ENCODE measurements at regions not wholly inside any gene's neighbourhood (a gene's known extent, or its start where the extent isn't known, plus 50 kb on each side); places are given as distances from the start of the nearest gene placed in this dataset.

DNA sequence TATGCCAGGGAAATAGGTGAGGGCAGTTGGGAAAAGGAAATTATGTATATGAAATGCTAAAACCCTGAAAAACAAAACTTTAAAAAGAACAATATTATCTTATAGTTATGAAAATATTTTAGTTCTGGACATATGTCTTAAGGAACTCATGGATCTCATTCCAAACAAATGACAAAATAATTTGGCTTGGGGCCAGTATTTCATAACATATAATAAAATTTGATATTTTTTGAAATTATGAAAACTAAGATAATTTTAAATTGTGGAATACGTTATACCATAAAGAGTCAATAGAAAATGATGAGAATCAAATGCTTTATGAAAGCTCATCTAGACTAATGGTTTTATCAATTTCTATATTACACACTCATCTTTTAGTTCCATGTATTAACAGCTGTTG lies 173.8 kb upstream of the DCN start:
- 91 to 94% (median 92%) methylated on average over 1 of the region's 1 CpG for WGBS, 4 donors
- no peaks in the 10 kb centered on the region for H3K4me1 ChIP-seq
- TF ChIP-seq, protein P1, sequence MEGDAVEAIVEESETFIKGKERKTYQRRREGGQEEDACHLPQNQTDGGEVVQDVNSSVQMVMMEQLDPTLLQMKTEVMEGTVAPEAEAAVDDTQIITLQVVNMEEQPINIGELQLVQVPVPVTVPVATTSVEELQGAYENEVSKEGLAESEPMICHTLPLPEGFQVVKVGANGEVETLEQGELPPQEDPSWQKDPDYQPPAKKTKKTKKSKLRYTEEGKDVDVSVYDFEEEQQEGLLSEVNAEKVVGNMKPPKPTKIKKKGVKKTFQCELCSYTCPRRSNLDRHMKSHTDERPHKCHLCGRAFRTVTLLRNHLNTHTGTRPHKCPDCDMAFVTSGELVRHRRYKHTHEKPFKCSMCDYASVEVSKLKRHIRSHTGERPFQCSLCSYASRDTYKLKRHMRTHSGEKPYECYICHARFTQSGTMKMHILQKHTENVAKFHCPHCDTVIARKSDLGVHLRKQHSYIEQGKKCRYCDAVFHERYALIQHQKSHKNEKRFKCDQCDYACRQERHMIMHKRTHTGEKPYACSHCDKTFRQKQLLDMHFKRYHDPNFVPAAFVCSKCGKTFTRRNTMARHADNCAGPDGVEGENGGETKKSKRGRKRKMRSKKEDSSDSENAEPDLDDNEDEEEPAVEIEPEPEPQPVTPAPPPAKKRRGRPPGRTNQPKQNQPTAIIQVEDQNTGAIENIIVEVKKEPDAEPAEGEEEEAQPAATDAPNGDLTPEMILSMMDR (IDR thresholded peaks at IDR 0.05), result no peak
- TF ChIP-seq POLR2A (IDR thresholded peaks at IDR 0.05), result no peak
- no peak overlapping the region for H3K27ac ChIP-seq
- no peaks in the 10 kb centered on the region for H3K9me3 ChIP-seq
- intact Hi-C loops (cut with DNase I), result loop anchor here in 6 of 10 donors (5.0 to 10.0 kb wide), 3 partner anchors 182 to 1296 kb away; no protein-coding TSS in a partner anchor
- H3K36me3 ChIP-seq, result no peaks in the 10 kb centered on the region
- DNase-seq (no peak), ATAC-seq (no peak)
- H3K27me3 ChIP-seq, result no peaks in the 10 kb centered on the region
- H3K4me3 ChIP-seq, result no peak overlapping the region

DNA sequence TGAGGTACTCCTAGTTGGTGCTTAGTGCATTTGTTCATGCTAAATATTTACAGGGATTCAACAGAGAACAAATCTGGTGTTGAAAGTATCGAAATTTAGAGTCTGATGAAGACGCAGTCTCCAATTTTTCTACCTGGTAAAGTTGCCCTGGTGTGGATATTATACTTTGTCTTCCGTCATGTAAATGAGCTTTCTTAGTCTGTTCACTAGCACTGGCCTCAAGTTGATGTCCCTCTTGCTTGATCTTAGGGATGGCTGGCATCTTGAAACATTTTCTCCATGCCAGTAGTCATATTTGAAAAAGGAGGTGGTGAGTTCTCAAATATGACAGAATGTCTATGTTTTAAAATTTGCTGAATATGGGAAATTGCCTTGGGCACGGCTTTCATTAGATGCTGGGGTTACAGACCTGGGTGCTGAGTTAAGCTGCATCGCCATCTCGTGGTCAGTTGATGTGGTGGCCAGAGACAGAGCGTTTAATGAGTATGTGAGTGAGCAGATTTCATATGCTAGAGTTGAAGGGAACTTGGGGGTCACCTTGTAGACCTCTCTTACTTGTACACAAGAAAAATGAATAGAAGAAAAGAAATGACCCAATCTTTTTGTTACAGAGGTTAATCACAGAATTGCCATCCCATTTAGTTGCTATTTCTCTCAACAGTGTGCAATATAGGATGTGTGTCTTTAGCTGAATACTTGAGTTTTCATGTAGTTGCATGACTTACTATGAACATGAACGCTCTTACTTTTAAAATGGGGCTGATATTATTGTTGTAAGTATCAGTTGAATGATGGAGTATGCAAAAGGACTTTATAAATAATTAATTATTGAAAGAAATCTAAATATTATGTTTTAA lies 172.8 kb upstream of the DCN start:
- ATAC-seq (peak; percentile 71 to 96 (median 90)), DNase-seq (peak; percentile 43 to 67 (median 61))
- TF ChIP-seq POLR2A (IDR thresholded peaks at IDR 0.05), result no peak
- TF ChIP-seq, protein P1 (IDR thresholded peaks at IDR 0.05), result peak; percentile 59 to 89 (median 78)
- Histone ChIP-seq H3K36me3 (no peaks in the 10 kb centered on the region), H3K9me3 (no peaks in the 10 kb centered on the region), H3K4me1 (no peaks in the 10 kb centered on the region), H3K27ac (no peak overlapping the region), H3K4me3 (no peak overlapping the region), H3K27me3 (no peaks in the 10 kb centered on the region)
- WGBS, 4 donors, result 30 to 35% (median 31%) methylated on average over 8 of the region's 8 CpGs
- intact Hi-C loops (cut with DNase I), result loop anchor here in 9 of 10 donors (1.0 to 10.0 kb wide), 5 partner anchors 181 to 1297 kb away; no protein-coding TSS in a partner anchor

DNA sequence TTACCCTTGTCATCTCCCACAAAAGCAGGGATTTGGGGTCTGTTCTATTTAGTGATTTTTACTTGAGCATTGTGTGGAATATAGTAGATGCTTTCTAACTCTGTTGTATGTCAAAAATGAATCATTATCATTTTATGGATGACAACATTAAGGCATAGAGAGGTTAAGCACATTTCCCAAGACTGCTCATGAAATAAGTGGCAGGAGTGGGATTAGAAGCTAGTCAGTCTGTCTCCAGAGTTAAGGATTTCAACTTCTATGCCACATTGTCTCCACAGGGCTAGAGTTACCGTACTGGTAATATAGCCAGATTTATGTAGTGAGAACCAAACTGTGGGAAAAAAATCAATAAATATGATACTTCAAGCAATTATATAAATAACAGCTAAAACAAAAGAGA lies 170.6 kb upstream of the DCN start:
- no peak for ATAC-seq
- intact Hi-C loops (cut with DNase I), result loop anchor here in 2 of 10 donors (10.0 kb wide), 1 partner anchor 178 kb away; no protein-coding TSS in a partner anchor
- Histone ChIP-seq H3K9me3 (no peaks in the 10 kb centered on the region), H3K4me1 (peaks cover 0 to 4% (median 0%) of the 10 kb centered on the region in 12 donors), H3K27ac (no peak overlapping the region), H3K27me3 (no peaks in the 10 kb centered on the region), H3K36me3 (no peaks in the 10 kb centered on the region), H3K4me3 (no peak overlapping the region)
- WGBS, 4 donors, result 91 to 100% (median 98%) methylated on average over 1 of the region's 1 CpG
- no peak for DNase-seq
- TF ChIP-seq, protein P1 (IDR thresholded peaks at IDR 0.05), result no peak
- no peak for TF ChIP-seq POLR2A (IDR thresholded peaks at IDR 0.05)

DNA sequence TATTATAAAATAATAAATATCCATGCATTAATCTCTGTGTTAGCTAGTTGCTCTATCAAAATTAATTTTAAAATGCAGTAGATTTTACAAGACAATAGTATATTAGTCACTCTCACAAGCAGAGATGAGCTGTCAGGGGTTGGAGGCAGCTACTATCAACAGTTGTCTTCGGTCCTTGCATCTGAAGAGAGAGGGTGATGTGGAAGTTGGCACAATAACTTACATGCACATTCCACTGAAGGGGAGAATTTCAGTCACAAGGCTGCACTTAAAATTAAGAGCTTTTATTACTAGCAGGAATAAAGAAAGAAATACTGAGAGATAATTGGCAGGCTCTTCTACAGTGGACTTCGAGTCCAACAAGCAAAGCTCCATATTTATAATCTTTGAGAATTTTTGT lies 166.9 kb upstream of the DCN start:
- no peak overlapping the region for H3K4me3 ChIP-seq
- ATAC-seq (no peak), DNase-seq (no peak)
- H3K36me3 ChIP-seq, result no peaks in the 10 kb centered on the region
- no peaks in the 10 kb centered on the region for H3K27me3 ChIP-seq
- no peak for TF ChIP-seq POLR2A (IDR thresholded peaks at IDR 0.05)
- TF ChIP-seq, protein P1 (IDR thresholded peaks at IDR 0.05), result no peak
- peaks cover 0 to 4% (median 0%) of the 10 kb centered on the region in 12 donors for H3K4me1 ChIP-seq
- intact Hi-C loops (cut with DNase I), result loop anchor here in 1 of 10 donors (5.0 kb wide), 1 partner anchor 367 kb away; no protein-coding TSS in a partner anchor
- 36 to 47% (median 41%) methylated on average over 2 of the region's 2 CpGs for WGBS, 4 donors
- no peak overlapping the region for H3K27ac ChIP-seq
- H3K9me3 ChIP-seq, result no peaks in the 10 kb centered on the region

Measured in heart left ventricle (tissue), 16 donors.